ENCODE measurements at regions not wholly inside any gene's neighbourhood (a gene's known extent, or its start where the extent isn't known, plus 50 kb on each side); places are given as distances from the start of the nearest gene placed in this dataset.

DNA sequence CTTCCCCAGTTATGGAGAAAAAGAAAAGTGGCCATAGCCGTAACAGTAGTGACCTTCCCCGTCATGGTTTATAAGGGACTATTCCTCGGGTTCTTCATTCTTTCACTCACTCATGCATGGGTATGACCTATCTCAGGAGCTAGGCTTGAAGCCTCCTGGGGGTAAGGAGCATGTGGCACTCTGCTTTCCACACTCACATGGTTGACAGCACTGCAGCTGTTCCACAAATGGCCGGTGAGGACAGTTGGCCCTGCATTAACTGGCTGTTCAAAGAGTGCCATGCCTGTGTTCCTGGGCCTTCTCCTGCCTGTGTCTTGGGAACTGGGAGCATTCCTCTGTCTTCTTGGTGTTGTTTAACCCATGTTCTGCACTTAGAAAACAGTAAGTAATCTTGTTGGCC is 66.2 kb upstream of the PNMA1 start:
- TF ChIP-seq TAF1 (IDR thresholded peaks at IDR 0.05; ENCODE audit: low read depth) (no peak), NFIC (IDR thresholded peaks at IDR 0.05) (no peak), YY1 (IDR thresholded peaks at IDR 0.05; ENCODE audit: low read depth) (no peak), EP300 (IDR thresholded peaks at IDR 0.05; ENCODE audit: borderline replicate concordance) (no peak), FOXM1 (IDR thresholded peaks at IDR 0.05; ENCODE audit: borderline replicate concordance, low read depth) (no peak), RAD21 (IDR thresholded peaks at IDR 0.05; ENCODE audit: low read depth) (no peak), CREB1 (IDR thresholded peaks at IDR 0.05; ENCODE audit: low read depth) (no peak)
- TF ChIP-seq, protein P1, sequence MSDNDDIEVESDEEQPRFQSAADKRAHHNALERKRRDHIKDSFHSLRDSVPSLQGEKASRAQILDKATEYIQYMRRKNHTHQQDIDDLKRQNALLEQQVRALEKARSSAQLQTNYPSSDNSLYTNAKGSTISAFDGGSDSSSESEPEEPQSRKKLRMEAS (IDR thresholded peaks at IDR 0.05), result no peak
